Fibroblast of lung (primary cell): ENCODE measurements at regions not wholly inside any gene's neighbourhood (a gene's known extent, or its start where the extent isn't known, plus 50 kb on each side); places are given as distances from the start of the nearest gene placed in this dataset.

Source experiments
- EZH2 ChIP-seq: IDR thresholded peaks from 2 replicates; pipeline ENCODE4 v1.5.1; 2012; ENCODE audit warnings: low read length, control low read depth, mild to moderate bottlenecking; ENCODE audit errors: missing control alignments
- TF ChIP-seq, protein P1 (sequence below), 2 donors: IDR thresholded peaks in 1 of 2; conservative IDR thresholded peaks in 1 of 2; 1 replicate in 1 of 2; 2 replicates in 1 of 2; pipeline ENCODE4 v1.5.1; 2011 to 2012; ENCODE audit warnings: low read length in 2 of 2, control low read depth in 1 of 2, inconsistent platforms in 1 of 2, low read depth in 1 of 2, mild to moderate bottlenecking in 1 of 2

DNA sequence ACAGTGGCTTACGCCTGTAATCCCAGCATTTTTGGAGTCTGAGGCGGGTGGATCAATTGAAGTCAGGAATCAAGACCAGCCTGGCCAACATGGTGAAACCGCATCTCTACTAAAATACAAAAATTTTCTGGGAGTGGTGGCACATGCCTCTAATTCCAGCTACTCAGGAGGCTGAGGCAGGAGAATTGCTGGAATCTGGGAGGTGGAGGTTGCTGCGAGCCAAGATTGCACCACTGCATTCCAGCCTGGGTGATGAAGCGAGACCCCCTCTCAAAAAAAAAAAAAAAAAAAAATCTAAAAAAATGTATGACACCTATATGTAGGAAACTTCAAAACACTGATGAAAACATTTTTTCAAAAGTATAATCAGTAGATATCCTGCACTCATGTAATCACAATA, 242.7 kb upstream of the CHORDC1 start:
- TF ChIP-seq, protein P1, sequence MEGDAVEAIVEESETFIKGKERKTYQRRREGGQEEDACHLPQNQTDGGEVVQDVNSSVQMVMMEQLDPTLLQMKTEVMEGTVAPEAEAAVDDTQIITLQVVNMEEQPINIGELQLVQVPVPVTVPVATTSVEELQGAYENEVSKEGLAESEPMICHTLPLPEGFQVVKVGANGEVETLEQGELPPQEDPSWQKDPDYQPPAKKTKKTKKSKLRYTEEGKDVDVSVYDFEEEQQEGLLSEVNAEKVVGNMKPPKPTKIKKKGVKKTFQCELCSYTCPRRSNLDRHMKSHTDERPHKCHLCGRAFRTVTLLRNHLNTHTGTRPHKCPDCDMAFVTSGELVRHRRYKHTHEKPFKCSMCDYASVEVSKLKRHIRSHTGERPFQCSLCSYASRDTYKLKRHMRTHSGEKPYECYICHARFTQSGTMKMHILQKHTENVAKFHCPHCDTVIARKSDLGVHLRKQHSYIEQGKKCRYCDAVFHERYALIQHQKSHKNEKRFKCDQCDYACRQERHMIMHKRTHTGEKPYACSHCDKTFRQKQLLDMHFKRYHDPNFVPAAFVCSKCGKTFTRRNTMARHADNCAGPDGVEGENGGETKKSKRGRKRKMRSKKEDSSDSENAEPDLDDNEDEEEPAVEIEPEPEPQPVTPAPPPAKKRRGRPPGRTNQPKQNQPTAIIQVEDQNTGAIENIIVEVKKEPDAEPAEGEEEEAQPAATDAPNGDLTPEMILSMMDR (conservative IDR thresholded peaks at IDR 0.05 in 1 of 2, IDR thresholded peaks at IDR 0.05 in 1 of 2; ENCODE audit: low read depth in 1 of 2, low read length in 2 of 2): no peak
- TF ChIP-seq EZH2: no peak
